DOHH2 (cell line): ENCODE measurements at regions not wholly inside any gene's neighbourhood (a gene's known extent, or its start where the extent isn't known, plus 50 kb on each side); places are given as distances from the start of the nearest gene placed in this dataset.

ENCODE experiments used
- EZH2phosphoT487 ChIP-seq: fragments of 200-600 bp; sonication (generic); IDR thresholded peaks from 2 replicates; pipeline ENCODE4 v1.6.1; 2017; ENCODE audit warnings: borderline replicate concordance, mild to moderate bottlenecking, antibody characterized with exemption, low read length, moderate library complexity, mixed read lengths
- TF ChIP-seq, protein P1 (sequence below): fragments of 200-600 bp; sonication (generic); IDR thresholded peaks from one replicate; pipeline ENCODE4 v1.5.1; 2014; ENCODE audit warnings: antibody characterized with exemption, mild to moderate bottlenecking, low read depth, low read length; ENCODE audit not compliant: poor library complexity, severe bottlenecking

DNA sequence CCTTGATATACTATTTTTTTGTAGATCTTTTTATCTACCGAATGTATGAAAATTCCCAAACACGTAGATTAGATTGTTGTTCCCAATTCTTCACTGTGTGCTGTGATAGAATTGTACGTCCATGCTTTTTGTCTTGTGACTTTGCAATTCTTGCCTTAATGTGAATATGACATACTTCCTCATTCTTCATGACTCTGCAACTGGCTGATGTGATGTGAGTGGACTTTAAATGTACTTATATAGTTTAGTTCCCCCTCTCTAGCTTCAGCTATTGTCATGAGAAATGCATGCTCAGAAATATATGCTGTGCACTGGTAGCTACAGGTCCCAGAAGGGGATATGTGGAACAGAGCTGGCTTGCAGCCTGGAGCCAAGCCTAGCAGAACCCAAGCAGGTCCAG lies 89.4 kb downstream of the FTHL17 start:
- TF ChIP-seq, protein P1, sequence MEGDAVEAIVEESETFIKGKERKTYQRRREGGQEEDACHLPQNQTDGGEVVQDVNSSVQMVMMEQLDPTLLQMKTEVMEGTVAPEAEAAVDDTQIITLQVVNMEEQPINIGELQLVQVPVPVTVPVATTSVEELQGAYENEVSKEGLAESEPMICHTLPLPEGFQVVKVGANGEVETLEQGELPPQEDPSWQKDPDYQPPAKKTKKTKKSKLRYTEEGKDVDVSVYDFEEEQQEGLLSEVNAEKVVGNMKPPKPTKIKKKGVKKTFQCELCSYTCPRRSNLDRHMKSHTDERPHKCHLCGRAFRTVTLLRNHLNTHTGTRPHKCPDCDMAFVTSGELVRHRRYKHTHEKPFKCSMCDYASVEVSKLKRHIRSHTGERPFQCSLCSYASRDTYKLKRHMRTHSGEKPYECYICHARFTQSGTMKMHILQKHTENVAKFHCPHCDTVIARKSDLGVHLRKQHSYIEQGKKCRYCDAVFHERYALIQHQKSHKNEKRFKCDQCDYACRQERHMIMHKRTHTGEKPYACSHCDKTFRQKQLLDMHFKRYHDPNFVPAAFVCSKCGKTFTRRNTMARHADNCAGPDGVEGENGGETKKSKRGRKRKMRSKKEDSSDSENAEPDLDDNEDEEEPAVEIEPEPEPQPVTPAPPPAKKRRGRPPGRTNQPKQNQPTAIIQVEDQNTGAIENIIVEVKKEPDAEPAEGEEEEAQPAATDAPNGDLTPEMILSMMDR: no peak
- TF ChIP-seq EZH2phosphoT487: no peak
